GM21576 (cell line): ENCODE measurements at regions not wholly inside any gene's neighbourhood (a gene's known extent, or its start where the extent isn't known, plus 50 kb on each side); places are given as distances from the start of the nearest gene placed in this dataset.

Source experiments
- ATAC-seq: cut with Tn5 transposase; IDR thresholded peaks from one replicate; pipeline ENCODE4 v1.9.1; 2021; ENCODE audit warnings: mild to moderate bottlenecking, moderate library complexity; ENCODE audit not compliant: unreplicated experiment

DNA sequence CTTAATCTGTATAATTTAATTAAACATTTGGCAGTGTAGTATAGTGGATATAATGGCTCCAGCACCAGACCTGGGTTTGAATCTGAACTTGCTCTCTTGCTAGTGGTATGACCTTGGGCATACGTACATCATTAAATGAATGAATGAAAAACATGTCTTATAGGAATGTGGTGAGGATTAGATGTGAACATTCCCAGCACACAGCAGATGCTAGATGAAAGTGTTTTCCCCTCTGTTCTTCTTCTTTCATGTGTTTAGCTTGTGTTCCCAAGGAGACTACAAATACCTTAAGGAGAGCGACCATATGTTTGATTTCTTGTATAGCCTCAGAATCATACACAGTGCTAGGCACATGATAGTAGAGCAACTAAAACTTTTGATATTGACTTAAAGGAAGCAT lies 56.5 kb downstream of the CT47B1 start:
- no peak for ATAC-seq

- no peak for ATAC-seq
Measured at GRCh38 chrX:120813982-120814381, 61.7 kb downstream of the CT47B1 start.

DNA sequence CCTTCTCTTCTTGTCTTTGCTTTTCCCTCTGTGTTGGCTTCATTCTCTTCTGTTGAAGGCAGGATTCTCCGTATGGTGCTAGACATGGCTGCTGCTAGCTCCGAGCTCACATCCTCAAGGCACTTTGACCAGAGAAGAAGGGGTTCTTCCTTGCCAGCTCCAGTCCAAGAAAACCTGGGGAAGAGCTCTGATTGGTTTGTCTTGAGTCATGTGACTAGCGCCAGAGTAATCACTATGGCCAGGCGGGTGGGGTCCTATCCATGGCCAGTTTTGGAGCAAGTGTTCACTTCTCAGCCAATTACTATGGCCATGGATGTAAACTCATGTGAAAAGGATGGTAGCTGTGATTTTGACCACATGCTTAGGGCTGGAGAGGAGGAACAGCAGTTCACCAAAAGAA lies 74.2 kb downstream of the CT47B1 start:
- no peak for ATAC-seq

GRCh38 chrX:120797188-120797851 lies 78.3 kb downstream of the CT47B1 start:
- no peak for ATAC-seq

DNA sequence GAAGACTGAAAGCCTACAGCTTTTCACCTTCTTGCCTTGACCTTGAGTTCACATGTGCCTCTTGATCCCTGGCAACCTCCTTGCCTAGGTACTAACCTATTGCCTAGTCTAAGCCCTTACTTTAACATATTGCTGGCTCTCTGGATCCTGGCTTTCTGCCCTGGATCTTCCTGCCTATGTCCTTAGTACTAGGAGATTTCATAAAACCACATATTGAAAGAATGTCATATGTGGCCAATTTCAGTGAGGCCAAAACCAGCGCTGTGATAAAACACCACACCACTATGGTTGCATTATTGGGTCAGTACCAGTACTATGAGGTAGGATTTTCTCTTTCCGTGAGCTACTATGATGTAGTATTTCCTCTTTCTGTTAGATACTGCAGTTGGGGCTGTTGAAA lies 80.4 kb downstream of the CT47B1 start:
- ATAC-seq, result no peak

GRCh38 chrX:120794525-120794975 lies 81.1 kb downstream of the CT47B1 start:
- ATAC-seq, result no peak

DNA sequence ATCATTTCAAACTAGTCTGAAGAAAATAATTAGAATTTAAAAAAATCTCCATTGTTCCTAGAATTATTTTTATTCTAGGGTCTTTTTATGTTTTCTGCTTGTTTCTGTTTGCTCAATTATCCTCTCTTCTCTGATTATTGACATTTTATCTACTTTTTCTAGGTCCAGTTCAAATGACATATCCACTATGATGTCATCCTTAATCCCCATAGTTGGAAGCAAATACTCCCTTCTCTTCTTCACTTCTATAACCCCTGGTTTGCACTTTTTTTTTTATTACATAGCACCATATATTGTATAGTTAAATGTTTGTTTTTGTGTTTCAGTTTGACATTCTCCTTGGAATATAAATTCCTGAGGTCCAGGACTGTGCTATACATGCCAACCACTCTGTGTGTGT lies 82.6 kb downstream of the CT47B1 start:
- no peak for ATAC-seq

GRCh38 chrX:120791013-120791643 lies 84.5 kb downstream of the CT47B1 start:
- no peak for ATAC-seq

- ATAC-seq, result no peak
Measured at GRCh38 chrX:120790552-120790951, 85.1 kb downstream of the CT47B1 start.

DNA sequence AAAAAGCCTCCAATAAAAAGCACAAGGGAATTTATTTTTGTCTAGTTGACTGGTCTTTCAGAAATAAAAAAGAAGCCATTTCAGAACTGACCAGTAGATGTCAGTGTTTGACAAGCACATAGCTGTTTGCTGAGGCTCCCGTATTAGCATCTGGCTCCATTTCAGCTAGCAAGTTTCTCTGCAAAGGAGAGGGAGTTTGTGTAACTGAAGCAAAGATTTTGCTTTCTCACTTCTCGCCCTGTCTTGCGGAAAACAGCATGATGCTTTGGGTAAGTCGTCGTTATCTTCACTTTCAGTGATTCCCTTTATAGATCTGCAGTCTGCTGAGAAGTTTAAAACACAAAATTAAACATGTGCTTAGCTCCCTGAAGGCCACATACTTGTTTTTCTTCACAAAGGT lies 85.5 kb downstream of the CT47B1 start:
- peak; percentile 65 for ATAC-seq

DNA sequence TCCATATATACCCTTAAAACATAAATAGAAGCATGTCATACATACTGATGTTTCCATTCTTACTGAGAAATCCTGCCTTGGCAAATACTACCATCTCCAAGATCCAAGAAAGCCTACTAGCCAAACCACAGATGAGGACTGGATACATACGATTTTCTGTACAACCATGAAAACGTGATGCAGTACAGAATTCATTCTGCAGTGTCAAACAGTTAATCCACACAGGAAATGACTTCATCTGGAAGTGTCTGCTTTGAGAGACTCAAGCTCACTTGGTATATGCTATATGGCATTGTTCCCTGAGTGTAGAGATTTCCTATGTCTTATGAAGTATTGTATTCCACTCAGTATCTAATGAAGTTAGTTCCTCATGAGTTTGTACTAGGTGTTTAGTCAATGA lies 94.3 kb downstream of the CT47B1 start:
- ATAC-seq, result no peak

GRCh38 chrX:120775959-120776358 lies 99.7 kb downstream of the CT47B1 start:
- no peak for ATAC-seq

- no peak for ATAC-seq
Measured at GRCh38 chrX:120774606-120775005, 101.1 kb downstream of the CT47B1 start.

- ATAC-seq, result no peak
Measured at GRCh38 chrX:120773801-120774200, 101.9 kb downstream of the CT47B1 start.

- ATAC-seq, result no peak
Measured at GRCh38 chrX:120769576-120770341, 105.9 kb downstream of the CT47B1 start.

DNA sequence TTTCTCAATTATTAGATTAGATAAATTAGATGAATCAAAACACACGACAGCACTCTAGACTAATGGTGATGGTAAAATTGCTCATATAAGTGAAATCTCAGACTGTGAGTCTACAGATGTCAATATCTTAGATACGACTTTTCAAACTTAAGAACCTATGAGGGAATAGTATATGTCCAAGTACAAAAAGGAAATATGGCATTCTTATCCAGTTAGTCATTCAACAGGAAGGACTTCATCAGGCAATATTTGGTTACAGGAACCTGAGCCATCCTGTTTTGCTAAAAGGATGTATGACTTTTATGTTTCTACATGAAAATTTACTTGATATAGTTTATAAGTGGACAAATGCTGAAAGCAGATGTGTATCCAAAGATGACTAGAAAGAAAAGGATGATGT lies 107.0 kb downstream of the CT47B1 start:
- no peak for ATAC-seq

- ATAC-seq, result no peak
Measured at GRCh38 chrX:120768254-120768653, 107.4 kb downstream of the CT47B1 start.

- no peak for ATAC-seq
Measured at GRCh38 chrX:120763269-120763668, 112.4 kb downstream of the CT47B1 start.

DNA sequence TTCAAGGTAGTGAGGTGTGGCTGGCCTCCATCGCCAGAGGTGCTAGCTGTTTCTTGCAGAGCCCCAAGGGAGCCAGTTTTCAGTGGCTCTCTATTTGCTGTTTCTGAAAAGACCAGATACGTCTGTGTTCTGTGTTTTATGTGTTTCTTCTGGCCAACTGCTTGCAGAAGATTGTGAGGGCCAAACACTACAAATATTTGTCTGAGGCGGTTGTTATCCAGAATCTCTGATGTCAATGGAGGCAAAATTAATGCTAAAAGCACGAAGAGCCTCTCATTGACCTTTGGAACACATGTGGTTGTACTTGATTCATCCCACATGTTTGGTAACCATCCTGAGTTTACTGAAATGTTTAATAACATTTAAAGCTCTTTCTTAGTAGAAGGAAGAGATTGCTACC lies 113.9 kb downstream of the CT47B1 start:
- ATAC-seq, result no peak

DNA sequence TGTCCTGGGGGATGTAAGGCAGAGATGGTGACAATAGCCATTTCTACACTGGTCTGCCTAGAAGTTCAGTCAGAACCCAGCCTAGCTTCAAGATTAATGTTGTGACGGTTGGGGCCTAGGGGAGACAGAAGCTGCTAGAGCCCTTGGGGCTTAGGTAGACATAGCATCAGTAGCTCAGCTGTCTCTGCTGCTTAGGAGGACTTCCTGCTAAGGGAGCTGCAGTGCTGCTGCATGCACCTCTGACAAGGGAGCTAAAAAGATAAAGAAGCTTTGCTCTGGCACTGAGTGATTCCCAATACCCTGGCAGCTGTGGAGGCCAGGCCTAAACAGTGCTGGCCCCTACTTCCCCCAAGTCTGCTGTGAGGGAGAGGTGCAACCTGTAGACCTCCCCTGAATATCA lies 116.0 kb downstream of the CT47B1 start:
- ATAC-seq, result no peak

DNA sequence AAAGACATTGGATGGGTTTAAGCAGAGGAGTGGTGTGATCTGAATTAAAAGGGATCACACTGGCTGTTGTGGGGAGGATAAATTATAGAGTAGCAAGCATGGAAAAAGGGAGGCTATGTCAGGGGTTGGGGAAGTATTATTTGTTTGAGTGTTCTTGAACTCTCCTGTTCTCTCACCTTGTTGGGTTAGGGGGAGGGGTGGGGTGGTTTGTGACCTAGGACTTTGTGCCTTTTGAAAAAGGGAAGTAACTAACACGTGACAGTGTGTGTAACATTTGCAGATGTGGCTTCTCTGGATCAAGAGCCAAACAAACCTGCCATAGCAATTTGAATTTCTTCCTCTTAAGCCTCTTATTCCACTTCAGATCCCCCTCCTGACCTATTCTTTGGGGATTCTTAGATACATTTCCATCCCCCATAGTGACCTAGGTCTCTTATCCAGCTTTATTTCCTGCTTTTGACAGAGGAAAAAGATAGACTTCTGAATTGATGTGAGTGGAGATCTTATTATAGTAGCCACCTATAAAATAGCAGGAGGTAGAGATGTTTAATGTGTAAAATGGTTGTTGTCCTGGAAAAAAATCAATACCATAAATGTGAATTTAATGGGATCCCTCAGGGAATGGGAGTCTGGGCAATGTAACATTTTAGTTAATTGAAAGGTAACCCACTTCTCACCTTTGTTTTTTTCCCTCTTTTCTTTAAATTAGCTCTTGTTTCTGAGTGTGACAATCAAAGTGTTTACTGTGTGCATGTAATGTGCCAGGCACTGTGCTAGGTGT lies 120.4 kb downstream of the CT47B1 start:
- peak; percentile 58 for ATAC-seq
